NCI-H2171 treated with DMSO at 0.1 percent for 48 hours (cell line): ENCODE measurements at regions not wholly inside any gene's neighbourhood (a gene's known extent, or its start where the extent isn't known, plus 50 kb on each side); places are given as distances from the start of the nearest gene placed in this dataset.

ENCODE experiments used
- DNase-seq: peaks from one replicate; lab custom pipeline; 2025; lab: John Stamatoyannopoulos, UW

GRCh38 chr13:29955137-29955650 lies 104.8 kb upstream of the UBL3 start:
- DNase-seq = no peak

DNA sequence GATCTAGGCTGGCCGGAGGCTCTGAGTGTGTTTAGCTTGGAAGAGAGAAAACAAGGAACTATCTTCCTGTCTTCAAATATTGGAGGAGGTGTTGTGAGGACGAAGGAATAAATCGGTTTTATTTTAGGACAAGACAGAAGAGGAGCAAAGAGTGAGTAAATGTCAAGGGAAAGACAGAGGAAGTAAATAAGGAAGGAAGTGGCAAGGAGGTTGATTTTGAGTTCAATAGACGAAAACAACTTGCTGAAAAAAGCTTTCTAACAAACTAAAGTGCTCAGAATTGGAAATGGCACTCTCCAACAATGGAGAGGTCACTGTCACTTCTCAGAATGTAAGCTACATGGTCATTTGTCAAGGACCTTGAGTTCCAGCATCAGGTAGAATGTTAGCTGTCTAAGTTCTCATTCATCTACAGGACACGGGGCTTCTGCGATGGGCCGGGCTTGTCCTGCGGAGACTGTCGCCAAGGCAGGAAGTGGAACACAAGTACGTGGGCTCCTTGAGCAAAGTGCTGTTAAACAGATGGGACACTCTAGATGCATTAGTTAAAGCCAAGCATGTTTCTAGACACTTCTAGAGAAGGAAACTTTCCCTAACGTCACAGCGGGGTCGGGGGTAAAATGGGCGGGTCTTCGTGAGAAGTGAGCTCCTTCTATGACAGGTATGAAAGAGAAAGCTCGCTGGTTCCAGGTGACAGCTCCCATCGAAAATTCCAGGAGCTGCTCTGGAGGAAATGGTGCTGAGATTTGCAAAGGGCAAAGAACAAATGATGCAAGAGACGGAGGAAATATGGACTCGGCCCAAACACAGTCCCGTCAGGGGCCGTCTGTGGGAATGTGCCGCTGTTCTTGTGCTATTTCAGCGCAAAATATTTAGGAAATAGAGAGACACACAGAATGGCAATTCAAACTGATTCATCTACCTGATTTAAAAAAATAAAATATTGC lies 103.9 kb upstream of the UBL3 start:
- no peak for DNase-seq

- DNase-seq = no peak
These were observed 103.1 kb upstream of the UBL3 start for GRCh38 chr13:29953542-29953941.

GRCh38 chr13:29952245-29952644 lies 101.8 kb upstream of the UBL3 start:
- DNase-seq = no peak

GRCh38 chr13:29948791-29949190 lies 98.4 kb upstream of the UBL3 start:
- no peak for DNase-seq

DNA sequence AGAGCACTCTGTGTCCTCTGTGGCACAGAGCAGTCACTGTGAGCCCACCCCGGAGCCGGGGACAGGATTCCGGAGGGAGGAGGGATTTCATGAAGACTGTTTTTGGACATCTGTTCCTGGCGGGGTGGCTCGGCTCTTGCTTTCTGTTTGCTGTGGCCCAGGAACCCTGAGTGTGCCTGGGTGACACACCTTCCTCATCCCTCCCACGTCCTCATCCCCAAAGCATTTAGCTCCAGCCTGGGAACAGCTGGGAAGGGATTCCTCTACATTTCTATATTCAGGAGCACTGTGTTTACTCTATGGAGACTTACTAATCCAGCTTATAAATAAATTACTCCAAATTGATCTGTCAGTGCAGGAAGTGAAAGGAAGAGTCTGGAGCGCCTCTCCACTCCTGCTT lies 97.8 kb upstream of the UBL3 start:
- no peak for DNase-seq

GRCh38 chr13:29947839-29948238 lies 97.4 kb upstream of the UBL3 start:
- DNase-seq = no peak

DNA sequence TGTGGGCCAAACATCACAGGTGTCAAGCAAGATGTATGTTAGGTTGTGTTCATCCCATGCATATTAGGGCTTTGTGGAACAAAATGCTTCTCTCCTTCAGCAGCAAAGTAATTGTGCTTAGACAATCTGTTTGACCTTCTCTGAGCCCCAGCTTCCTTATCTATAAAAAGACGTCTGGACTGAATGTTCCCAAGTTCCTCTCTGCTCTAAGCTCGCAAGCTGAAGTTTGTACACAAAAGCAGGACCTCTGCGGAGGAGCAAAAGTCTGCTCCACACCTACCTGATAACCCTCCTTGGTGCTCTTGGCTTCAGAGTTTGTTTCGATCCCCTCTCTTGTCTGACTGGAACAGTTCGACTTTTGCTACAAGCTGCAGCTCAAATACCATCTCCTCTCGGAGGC lies 95.7 kb upstream of the UBL3 start:
- no peak for DNase-seq

- no peak for DNase-seq
These were observed 93.3 kb upstream of the UBL3 start for GRCh38 chr13:29943686-29944085.

DNA sequence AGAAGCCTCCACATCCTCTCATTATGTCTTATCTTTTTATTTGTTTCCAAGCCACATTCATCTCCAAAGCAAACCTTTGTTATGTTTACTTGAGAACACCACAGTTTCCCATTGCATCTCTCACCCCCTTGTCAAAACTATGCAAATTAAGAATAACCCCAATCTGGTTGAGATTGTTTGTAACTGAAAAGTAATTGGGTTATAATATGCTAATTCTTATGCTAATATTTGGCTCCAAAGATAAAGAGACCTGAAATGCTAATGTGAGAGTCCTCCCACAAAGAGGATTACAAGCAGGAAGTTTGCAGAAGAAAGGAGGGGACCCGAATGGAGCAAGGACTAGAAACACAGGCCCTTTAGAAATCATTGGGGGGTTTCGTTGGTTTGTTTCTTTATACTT lies 92.9 kb upstream of the UBL3 start:
- no peak for DNase-seq

- no peak for DNase-seq
These were observed 90.3 kb upstream of the UBL3 start for GRCh38 chr13:29940715-29941114.

DNA sequence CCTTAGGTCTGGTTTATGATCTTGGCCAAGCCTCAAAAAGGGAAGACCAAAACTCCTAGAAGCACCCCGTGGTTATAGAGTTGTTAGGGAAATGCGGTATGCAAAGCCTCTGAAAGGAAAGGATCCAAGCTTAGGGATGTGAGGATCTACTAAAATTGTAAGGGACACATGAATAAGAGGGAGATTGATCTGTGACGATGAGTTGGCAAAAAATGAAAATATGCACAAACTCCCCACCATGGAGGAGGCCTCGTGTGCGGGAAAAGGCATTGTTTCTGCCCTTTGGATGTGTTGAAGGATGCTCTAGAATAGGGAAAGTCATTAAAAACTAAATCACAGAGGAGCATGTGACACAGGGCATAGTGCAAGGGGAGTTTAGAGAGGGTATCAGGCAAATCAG lies 88.7 kb upstream of the UBL3 start:
- no peak for DNase-seq

GRCh38 chr13:29937841-29938240 lies 87.4 kb upstream of the UBL3 start:
- peak; percentile 83 for DNase-seq

- no peak for DNase-seq
These were observed 87.0 kb upstream of the UBL3 start for GRCh38 chr13:29937379-29937778.

DNA sequence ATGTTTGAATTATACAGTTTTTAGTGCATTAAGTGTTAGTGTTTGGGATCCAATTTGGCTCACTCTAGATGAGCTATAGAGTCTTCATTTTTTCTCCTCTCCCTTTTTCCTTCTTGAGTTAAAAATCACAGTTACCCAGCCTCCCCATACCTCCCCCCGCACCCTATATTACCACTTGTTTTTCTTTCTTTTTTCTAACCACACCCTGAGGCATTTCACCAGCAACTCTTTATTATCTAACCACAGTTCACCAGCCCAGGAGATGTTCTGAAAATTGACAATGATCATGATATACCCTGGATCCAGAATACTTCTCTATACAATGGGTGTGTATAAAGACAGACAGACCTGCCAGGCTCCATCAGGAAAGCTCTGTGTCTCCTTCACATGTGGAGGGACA lies 86.5 kb upstream of the UBL3 start:
- no peak for DNase-seq

DNA sequence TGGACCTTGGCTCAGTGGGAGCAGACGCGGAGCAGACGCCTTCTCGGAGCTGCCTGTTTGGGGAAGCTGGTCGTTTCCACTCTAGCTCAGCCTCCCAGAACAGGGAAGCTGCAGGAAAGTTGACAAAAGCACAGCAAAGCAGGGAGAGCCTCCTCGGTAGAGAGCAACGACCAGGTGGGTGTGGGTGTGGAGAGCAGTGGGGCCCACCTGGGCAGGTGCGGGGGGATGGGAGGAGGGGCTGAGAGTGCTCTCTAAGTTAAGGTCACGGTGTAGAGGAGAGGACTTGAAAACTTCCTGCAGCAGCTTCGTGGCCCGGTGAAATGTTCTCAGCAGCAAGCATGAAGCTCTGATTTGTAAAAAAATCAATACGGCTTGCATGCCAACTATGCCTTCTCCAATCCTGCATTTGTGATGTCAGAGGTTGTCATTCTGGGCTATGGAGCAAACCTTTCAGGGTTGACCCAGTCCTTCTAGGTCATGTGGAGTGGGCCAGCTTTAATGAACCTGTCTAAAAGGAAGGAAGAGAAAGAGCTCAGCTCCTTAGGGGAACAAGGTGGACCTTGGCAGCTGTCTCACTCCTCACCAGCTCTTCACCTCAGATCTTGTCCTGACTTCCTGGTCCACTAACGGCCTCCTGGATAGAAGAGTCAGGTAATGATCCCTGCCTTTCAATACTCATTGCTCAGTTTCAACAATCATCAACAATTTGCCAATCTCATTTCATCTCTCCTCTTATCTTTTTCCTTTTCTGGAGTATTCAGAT lies 85.8 kb upstream of the UBL3 start:
- no peak for DNase-seq

DNA sequence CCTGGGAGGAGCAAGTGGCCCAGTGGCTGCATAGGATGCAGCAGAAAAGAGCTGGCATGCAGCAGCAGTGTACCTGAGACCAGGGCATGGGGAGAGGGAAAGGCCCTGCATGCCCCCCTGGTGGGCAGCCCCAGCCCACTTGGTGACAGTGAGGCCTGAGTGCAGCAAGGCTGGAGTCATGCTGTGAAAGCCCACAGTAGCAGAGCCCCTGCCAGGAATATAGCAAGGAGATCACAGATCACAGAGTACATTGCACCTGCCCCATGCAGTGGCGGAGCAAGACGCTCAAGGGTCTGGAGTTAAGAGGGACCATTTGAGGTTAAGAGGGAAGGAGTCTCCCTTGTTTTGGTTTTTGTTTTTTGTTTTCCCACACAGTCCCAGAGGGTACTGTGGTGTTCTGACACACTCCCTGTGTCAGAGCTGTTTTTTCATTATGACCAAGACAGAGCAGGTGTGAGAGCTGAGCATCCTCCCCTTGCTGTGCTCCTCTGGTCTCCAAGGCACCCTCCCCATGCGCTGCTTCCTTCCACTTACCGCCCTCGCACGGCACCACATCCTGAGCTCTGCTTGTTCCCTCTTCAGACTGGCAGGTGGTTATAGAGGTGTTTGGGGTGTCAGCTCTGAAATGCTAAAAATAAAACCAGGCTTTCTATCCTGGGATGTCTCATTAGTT lies 85.0 kb upstream of the UBL3 start:
- no peak for DNase-seq

DNA sequence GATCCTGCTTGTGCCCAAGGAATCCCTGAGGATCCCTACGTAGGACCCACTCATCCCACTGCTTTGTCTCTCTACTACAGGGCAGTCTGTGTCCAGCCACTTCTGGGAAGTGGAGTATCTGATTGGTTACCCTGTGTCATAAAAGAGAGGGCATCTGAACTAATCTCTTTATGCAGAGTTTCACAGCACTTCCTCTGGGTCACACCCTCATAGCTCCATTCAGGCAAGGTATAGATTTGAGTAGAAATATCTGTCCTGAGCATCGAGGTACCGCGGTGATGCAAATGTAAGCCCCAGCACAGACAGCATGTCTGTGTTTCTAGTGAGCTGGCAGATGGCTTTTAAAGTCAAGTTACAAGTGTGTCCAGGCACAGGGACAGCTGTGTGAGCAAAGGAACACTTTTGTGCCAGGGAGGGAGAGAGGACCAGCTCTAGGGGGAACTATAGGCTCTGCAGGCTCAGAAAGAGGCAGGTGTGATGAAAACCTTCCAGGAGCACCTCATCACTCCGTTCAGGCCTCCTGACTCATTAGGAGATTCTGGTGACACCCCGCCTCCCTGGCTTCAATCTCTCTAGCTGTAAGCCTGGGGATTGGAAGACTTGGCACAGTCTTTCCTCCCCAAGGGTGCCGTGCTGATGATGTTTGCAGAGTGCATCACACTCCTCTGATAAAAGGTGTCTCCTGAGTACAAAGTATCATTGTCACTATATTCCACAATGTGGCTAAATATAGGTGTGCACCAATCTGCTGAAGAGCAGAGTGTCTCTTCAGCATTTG lies 84.3 kb upstream of the UBL3 start:
- peak; percentile 36 for DNase-seq

DNA sequence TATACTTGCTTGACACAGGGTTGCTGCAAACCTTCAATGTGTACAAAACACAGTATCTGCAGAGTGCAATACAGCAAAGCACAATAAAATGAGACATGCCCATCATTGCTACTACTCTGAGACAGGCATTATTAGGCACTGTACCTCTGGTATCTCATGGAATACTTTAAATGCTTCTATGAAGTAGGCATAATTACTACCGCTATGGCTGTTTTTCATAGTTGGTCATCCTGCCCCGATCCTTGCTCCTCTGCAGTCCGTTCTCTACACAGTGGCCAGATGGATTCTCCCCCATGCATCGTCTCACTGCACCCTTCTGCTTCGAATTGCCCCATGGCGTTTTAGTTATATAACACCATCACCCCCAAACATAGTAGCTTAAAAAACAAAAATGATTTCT lies 83.0 kb upstream of the UBL3 start:
- DNase-seq = no peak

DNA sequence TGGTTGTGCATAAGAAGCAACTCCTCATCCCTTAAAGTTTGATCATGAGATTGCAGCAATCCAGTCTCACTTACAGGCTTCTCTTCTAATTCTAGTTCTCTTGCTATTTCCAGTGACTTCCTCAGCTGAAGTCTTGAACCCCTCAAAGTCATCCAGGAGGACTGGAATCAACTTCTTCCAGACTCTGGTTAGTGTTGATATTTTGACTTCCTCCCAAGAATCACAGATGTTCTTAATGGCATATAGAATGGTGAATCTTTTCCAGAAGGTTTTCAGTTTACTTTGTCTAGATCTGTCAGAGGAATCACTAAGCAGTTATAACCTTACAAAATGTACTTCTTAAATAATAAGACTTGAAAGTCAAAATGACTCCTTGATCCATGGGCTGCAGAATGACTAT lies 81.3 kb upstream of the UBL3 start:
- DNase-seq = no peak

DNA sequence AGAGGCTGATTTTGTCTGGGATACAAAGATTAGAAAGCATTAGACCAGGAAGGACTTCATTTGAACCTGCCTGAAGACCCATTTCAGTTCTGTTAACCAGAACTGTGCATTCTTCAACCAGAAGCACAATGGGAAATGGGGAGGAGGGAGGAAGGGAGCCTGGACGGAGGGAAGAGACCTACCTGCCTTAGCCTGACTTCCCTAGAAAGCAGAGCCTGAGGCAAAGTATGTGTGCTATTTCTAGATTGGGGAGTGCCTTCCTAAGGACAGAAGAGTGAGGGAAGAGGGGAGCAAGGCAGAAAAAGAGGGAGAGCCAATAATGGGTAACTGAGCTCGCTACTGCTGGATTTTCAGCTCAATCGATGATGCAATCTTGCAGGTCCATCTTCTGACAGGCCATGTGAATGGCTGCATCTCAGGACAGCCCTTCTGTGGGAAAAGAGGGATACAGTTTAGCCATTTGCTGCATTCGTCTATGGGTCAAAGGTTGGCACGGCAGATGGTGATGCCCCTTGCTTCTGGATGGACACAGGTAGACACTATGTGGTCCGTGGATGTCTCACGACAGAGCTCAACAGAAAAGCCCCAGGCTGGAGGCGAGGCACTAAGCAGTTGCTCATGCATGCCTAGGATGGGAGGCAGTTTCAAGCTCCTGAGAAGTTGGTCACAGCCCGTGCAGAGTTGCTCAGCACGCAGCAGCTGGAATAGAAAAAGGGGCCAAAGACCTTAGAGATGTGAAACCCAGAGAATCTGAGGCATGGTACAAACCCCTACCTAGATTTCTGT lies 78.8 kb upstream of the UBL3 start:
- no peak for DNase-seq
